NCI-H128 (cell line): ENCODE measurements at regions not wholly inside any gene's neighbourhood (a gene's known extent, or its start where the extent isn't known, plus 50 kb on each side); places are given as distances from the start of the nearest gene placed in this dataset.

Source experiments
- DNase-seq: peaks from one replicate; lab custom pipeline; 2025; ENCODE audit not compliant: unreplicated experiment; lab: John Stamatoyannopoulos, UW

DNA sequence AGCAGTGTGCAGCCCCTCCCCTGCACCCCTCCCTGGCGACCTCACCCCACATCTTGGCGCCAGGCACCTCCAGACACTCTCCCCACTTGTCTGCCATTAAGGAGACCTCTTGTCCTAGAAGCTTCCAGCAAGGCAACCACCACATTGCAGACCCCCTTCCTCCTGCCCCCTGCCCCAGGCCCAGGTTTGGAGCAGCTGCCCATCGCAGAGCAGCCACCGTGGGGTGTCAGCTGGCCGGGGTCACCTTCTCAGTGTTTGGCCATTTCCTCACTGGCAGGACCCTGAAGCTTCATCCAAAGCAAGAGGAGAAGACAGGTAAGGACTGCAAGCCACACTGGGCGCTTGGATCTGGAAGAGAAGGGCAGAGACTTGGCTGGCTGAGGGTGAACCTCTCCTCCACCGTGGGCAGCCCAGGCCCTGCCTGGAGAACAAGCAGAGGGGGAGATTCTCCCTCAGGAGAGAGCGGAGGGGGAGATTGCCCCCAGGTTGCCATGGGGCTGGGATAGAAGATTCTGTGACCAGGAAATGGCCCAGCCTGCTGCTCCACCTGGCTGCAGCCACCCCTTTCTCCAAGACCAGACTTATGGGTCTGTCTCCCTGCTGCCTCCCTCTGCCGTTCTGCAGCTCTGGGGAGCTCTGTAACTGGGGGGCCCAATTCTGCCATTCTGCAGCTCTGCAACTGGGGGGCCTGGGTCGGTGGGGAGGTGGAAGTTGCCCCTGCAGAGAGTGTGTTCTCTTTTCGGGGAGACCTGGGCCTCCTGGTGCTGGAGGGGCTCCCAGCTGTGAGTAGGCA, 72.9 kb upstream of the C14orf180 start:
- DNase-seq: no peak

GRCh38 chr14:104507443-104507842, 72.1 kb upstream of the C14orf180 start:
- no peak for DNase-seq

DNA sequence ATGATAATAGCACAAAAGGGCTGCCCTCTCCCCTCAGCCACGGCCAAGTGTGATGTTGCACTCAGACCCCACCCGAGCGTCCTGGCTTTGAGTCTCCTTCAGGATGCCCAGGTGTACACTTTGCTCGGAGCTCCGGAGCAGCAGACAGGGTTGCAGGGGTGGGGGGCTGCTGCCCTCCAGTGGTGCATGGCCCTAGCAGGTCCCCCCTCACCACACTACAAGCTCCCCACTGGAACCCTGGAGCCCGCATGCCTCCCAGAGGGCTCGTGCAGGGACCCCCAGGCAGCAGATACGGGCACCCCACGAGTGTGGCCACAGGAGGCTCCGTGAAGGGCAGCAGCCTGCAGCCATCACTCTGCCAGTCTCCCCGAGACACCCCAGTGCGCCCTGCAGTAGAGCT, 69.9 kb upstream of the C14orf180 start:
- DNase-seq: no peak

GRCh38 chr14:104510216-104510615, 69.3 kb upstream of the C14orf180 start:
- DNase-seq: no peak

- no peak for DNase-seq
Measured at GRCh38 chr14:104510794-104511611, 68.6 kb upstream of the C14orf180 start.

DNA sequence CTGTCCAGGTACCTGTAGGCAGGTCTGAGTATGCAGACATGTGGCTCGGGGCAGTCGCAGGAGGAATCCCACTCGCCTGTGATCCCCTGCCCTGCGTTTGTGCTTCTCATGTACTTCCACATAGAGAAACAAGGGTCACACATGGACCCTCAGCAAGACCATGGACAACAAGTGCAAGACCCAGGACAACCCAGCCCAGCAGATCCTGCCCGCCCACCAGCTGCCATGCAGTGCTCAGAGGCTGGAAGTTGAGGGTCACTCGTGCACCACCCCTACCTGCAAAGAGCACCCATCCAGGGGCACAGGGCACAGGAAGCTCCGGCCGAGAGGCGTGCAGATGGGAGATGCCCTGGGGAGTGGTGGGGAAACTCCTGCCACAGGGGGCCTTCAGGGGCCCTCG, 67.5 kb upstream of the C14orf180 start:
- no peak for DNase-seq

- DNase-seq: no peak
Measured at GRCh38 chr14:104512771-104513640, 66.6 kb upstream of the C14orf180 start.

- no peak for DNase-seq
Measured at GRCh38 chr14:104513641-104514046, 65.9 kb upstream of the C14orf180 start.

- no peak for DNase-seq
Measured at GRCh38 chr14:104514156-104514848, 65.3 kb upstream of the C14orf180 start.

- DNase-seq: no peak
Measured at GRCh38 chr14:104515059-104515810, 64.3 kb upstream of the C14orf180 start.

DNA sequence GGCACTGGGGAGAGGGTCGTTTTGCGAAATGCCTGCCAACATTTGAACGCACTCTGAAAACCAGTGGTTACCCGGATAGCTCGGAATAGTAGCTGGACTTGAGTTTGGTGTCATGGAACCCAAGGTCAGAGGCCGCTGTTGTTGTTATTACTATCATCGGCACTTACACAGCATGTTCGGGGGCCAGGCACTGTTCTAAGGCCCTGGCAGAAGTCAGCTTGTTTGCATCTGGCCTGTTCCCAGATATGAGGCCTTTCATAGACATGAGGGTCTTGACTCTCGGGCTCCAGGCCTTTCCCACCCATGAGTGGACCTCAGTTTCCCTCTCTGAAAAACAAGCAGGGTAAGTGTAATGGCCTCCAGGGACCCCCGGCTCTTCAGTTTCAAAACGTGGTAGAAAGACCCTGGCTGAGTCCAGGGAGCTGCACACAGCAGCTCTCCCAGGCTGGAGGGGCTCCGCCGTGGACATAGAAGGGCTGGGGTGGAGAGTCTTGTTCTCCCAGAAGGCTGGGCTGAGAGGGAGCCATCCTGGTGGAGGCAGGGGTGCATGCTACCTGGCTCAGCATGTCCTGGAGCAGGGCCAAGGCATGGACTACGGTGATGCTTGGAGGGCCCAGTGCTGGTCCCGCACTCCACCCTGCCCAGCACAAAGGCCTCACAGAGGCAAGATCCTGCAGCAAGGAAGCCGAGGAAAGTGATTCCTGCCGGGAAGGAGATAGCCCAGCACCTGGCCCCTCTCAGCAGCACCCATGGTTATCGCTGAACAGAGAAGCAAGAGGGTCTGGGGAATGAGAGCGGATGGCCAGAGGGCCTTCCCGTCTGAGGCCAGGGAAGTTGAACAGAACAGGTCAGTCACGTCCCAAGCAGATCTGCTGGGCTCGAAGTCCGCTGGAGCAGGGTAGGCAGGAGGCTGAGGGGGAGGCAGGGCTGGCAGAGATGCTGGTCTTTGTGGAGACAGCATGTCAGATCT, 63.5 kb upstream of the C14orf180 start:
- no peak for DNase-seq

DNA sequence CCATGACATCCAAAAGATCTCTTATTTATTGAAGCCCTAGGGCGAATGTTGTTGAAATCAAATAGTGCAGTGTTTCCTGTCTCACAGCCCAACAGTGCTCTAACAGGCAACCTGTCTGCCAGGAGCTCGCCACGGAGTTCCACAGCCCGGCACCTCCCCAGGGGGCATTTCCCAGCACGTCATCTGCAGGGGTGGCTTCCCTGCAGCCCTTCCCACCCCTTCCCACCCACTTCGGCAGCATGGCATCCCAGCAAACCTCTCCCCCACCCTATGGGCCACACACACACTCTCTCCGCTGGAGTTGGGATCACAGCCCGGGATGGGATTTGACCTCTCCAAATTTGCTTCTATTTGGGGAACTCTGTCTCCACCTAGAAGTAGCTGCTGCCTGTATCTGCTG, 62.7 kb upstream of the C14orf180 start:
- no peak for DNase-seq

DNA sequence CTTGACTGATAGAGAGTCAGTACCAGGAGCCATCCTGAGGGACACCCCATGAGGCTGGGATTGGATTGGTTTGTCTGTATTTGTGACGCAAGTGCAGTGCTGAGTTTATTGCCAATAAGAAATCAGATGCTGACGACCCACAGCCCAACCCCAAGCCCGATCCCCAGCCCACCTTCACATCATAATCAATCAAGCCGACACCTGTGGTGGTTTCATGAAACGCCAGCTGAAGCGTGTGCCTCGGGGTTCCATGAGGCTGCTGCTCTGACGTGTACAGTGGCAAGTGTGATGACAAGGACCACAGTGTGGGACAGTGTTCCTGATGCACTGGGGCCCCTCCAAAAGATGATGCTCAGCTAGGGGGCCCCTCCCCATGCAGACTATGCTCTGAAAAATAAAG, 62.1 kb upstream of the C14orf180 start:
- no peak for DNase-seq

GRCh38 chr14:104517867-104518266, 61.7 kb upstream of the C14orf180 start:
- no peak for DNase-seq

DNA sequence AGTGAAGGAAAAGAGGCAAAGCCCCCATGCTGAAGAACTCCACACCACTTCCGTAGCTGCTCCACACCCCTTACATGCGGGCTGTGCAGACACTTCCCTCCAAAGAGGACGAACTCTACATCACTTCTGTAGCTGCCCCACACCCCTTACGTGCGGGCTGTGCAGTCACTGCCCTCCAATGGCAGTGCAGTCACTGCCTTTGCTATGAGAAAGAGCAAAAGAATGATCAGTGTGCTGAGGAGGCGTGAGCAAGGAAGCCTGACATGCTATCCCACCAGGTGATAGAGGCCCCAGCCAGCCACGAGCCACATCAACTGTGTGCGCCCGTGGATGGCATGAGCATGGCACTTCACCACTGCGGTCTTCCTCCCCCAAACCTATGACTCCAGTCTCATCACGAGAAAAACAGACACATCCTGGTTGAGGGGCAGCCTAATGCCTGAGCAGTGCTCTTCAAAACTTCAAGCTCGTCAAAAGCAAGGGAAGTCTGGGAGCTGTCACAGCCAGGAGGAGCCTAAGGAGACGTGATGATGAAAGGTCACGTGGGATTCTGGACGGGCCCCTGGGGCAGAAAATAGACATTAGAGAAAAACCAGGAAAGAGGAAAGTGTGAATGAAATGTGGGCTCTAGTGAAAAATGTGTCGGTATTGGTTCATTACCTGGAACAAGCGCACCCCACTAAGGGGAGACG, 60.8 kb upstream of the C14orf180 start:
- no peak for DNase-seq

DNA sequence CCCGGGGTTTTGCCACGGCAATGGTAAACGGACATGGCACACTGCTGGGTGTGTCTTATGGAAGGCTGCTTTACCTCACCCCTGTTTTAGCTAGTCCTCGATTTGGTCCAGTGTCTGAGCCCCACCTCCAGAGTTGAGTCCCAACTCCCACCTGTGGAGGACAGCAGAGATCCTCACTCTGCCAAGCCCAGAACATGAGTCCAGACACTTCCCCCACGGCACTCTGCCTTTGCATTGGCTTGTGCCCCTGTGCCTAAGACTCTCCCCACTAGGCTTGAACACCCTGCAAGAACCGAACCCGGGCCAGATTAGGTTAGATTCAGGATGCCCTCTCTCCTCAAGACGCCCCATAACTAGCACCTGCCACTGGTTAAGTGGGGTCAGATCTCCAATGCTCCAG, 59.8 kb upstream of the C14orf180 start:
- no peak for DNase-seq

GRCh38 chr14:104520620-104521410, 58.7 kb upstream of the C14orf180 start:
- DNase-seq: no peak
